Liver (tissue), 3 donors: ENCODE measurements at regions not wholly inside any gene's neighbourhood (a gene's known extent, or its start where the extent isn't known, plus 50 kb on each side); places are given as distances from the start of the nearest gene placed in this dataset.

Experiments used
- EGR1 ChIP-seq, 2 donors: IDR thresholded peaks; 2 replicates each; pipeline ENCODE4 v1.6.1; 2016 to 2018; ENCODE audit warnings: antibody characterized with exemption in 2 of 2, low read depth in 2 of 2
- GABPA ChIP-seq, 2 donors: IDR thresholded peaks in 1 of 2; conservative IDR thresholded peaks in 1 of 2; 2 replicates each; pipeline ENCODE4 v1.6.1; 2016; ENCODE audit warnings: antibody characterized with exemption in 2 of 2, mild to moderate bottlenecking in 1 of 2, moderate library complexity in 1 of 2
- HNF4A ChIP-seq, 2 donors: conservative IDR thresholded peaks; 2 replicates each; pipeline ENCODE4 v1.6.1; 2016; ENCODE audit warnings: antibody characterized with exemption in 2 of 2, mild to moderate bottlenecking in 2 of 2
- HNF4G ChIP-seq: IDR thresholded peaks from 2 replicates; pipeline ENCODE4 v1.6.1; 2016; ENCODE audit warnings: antibody characterized with exemption
- JUND ChIP-seq, 2 donors: IDR thresholded peaks; 2 replicates each; pipeline ENCODE4 v1.6.1; 2016; ENCODE audit warnings: antibody characterized with exemption in 2 of 2
- RAD21 ChIP-seq, 2 donors: IDR thresholded peaks; 2 replicates each; pipeline ENCODE4 v1.6.1; 2016; ENCODE audit warnings: antibody characterized with exemption in 2 of 2, mild to moderate bottlenecking in 2 of 2
- RXRA ChIP-seq, 2 donors: IDR thresholded peaks; 2 replicates each; pipeline ENCODE4 v1.6.1; 2017 to 2018; ENCODE audit warnings: antibody characterized with exemption in 2 of 2, mild to moderate bottlenecking in 1 of 2
- SP1 ChIP-seq: IDR thresholded peaks from 2 replicates; pipeline ENCODE4 v1.6.1; 2018; ENCODE audit warnings: antibody characterized with exemption, mild to moderate bottlenecking
- TAF1 ChIP-seq: conservative IDR thresholded peaks from 2 replicates; pipeline ENCODE4 v1.6.1; 2016; ENCODE audit warnings: antibody characterized with exemption, mild to moderate bottlenecking
- YY1 ChIP-seq: IDR thresholded peaks from 2 replicates; pipeline ENCODE4 v1.6.1; 2016; ENCODE audit warnings: antibody characterized with exemption, mild to moderate bottlenecking
- ZBTB33 ChIP-seq: IDR thresholded peaks from 2 replicates; pipeline ENCODE4 v1.6.1; 2016; ENCODE audit warnings: antibody characterized with exemption
- TF ChIP-seq, protein P1 (sequence below): fragments of 150-350 bp; IDR thresholded peaks from 2 replicates; pipeline ENCODE4 v1.5.1; 2017; ENCODE audit warnings: improper control_type of control experiment, low read depth, low read length; ENCODE audit not compliant: missing input control
- TF ChIP-seq, protein P2 (sequence below): IDR thresholded peaks from 2 replicates; pipeline ENCODE4 v1.6.1; 2016; ENCODE audit warnings: antibody characterized with exemption
- donor health status: healthy.
- donor health status: healthy.

GRCh38 chr3:30948426-30948825 is 54.0 kb upstream of the GADL1 start:
- TF ChIP-seq RXRA (IDR thresholded peaks at IDR 0.05) (no peak), SP1 (no peak), RAD21 (IDR thresholded peaks at IDR 0.05) (no peak), JUND (IDR thresholded peaks at IDR 0.05) (no peak), EGR1 (IDR thresholded peaks at IDR 0.05; ENCODE audit: low read depth in 2 of 2) (no peak), ZBTB33 (no peak), HNF4A (conservative IDR thresholded peaks at IDR 0.05) (no peak), HNF4G (no peak), GABPA (IDR thresholded peaks at IDR 0.05 in 1 of 2, conservative IDR thresholded peaks at IDR 0.05 in 1 of 2) (no peak), TAF1 (no peak), YY1 (no peak)
- TF ChIP-seq, protein P1, sequence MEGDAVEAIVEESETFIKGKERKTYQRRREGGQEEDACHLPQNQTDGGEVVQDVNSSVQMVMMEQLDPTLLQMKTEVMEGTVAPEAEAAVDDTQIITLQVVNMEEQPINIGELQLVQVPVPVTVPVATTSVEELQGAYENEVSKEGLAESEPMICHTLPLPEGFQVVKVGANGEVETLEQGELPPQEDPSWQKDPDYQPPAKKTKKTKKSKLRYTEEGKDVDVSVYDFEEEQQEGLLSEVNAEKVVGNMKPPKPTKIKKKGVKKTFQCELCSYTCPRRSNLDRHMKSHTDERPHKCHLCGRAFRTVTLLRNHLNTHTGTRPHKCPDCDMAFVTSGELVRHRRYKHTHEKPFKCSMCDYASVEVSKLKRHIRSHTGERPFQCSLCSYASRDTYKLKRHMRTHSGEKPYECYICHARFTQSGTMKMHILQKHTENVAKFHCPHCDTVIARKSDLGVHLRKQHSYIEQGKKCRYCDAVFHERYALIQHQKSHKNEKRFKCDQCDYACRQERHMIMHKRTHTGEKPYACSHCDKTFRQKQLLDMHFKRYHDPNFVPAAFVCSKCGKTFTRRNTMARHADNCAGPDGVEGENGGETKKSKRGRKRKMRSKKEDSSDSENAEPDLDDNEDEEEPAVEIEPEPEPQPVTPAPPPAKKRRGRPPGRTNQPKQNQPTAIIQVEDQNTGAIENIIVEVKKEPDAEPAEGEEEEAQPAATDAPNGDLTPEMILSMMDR = no peak
- TF ChIP-seq, protein P2, sequence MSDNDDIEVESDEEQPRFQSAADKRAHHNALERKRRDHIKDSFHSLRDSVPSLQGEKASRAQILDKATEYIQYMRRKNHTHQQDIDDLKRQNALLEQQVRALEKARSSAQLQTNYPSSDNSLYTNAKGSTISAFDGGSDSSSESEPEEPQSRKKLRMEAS = no peak
